GM12878 (cell line): ENCODE measurements at regions not wholly inside any gene's neighbourhood (a gene's known extent, or its start where the extent isn't known, plus 50 kb on each side); places are given as distances from the start of the nearest gene placed in this dataset.

Source experiments
- ATAC-seq: fragments of 200-7000 bp; cut with Tn5 transposase; 3 replicates; pipeline ENCODE4 v1.9.1; 2020; ENCODE audit warnings: mild to moderate bottlenecking, moderate library complexity
- BruUV-seq: library from RNA; stranded (reverse); fragments of 400-500 nt; replicated peaks from 2 replicates; lab custom pipeline; 2021; lab: Mats Ljungman, UMichigan
- CTCF ChIA-PET: fragments of 300-600 bp; sonication (Branson Sonifier 250); formaldehyde crosslinking; extraction: SDS; loops from one replicate; lab custom pipeline; 2021; ENCODE audit warnings: inconsistent platforms; lab: Yijun Ruan, JAX
- POLR2A ChIA-PET: fragments of 350-600 bp; formaldehyde crosslinking; extraction: SDS; loops from one replicate; lab custom pipeline; 2021; ENCODE audit warnings: inconsistent platforms; lab: Charles Lee
- RAD21 ChIA-PET: fragments of 300-600 bp; sonication (Branson Sonifier 250); formaldehyde crosslinking; loops from one replicate; lab custom pipeline; 2023; ENCODE audit warnings: antibody characterized with exemption; ENCODE audit not compliant: unreplicated experiment; lab: Charles Lee
- SMC1A ChIA-PET: fragments of 300-600 bp; sonication (Branson Sonifier 250); formaldehyde crosslinking; loops from one replicate; lab custom pipeline; 2023; ENCODE audit not compliant: unreplicated experiment, uncharacterized antibody; lab: Charles Lee
- DNase-seq: peaks from one replicate; pipeline ENCODE4 v3.0.0-alpha.2; 2011; ENCODE audit warnings: low read depth, low spot score
- FAIRE-seq: peaks from 3 replicates; lab custom pipeline; 2011; peaks lifted over from hg19 to GRCh38; lab: Jason Lieb, UNC
- H2AFZ ChIP-seq: 2 replicates; pipeline ENCODE4 v1.6.0; 2011; ENCODE audit warnings: low read depth, low read length, control low read depth; ENCODE audit not compliant: control insufficient read depth
- H3K27ac ChIP-seq: 2 replicates; pipeline ENCODE4 v1.5.1; 2011; ENCODE audit warnings: control low read depth; ENCODE audit not compliant: control insufficient read depth, insufficient read depth
- H3K27me3 ChIP-seq, 2 experiments: replicated peaks in 1 of 2; 2 replicates each; pipeline versions ENCODE4 v1.6.0 to v1.6.1; 2011; ENCODE audit warnings: low read length in 1 of 2; ENCODE audit not compliant: control insufficient read depth in 2 of 2, insufficient read depth in 2 of 2
- H3K36me3 ChIP-seq, 2 experiments: 2 replicates each; pipeline ENCODE4 v1.5.1; 2011; ENCODE audit warnings: low read length in 1 of 2; ENCODE audit not compliant: control insufficient read depth in 2 of 2, insufficient read depth in 2 of 2
- H3K4me1 ChIP-seq: 2 replicates; pipeline ENCODE4 v1.6.1; 2011; ENCODE audit warnings: mild to moderate bottlenecking, low read length, moderate library complexity, mixed read lengths; ENCODE audit not compliant: control insufficient read depth, insufficient read depth
- H3K4me2 ChIP-seq: 2 replicates; pipeline ENCODE4 v1.6.0; 2011; ENCODE audit warnings: control low read depth; ENCODE audit not compliant: control insufficient read depth, insufficient read depth
- H3K4me3 ChIP-seq: fragments of 200-600 bp; sonication (generic); 2 replicates; pipeline ENCODE4 v1.5.1; 2016
- H3K79me2 ChIP-seq: 2 replicates; pipeline ENCODE4 v1.6.0; 2011; ENCODE audit warnings: low read length; ENCODE audit not compliant: control insufficient read depth, insufficient read depth
- H3K9ac ChIP-seq: 2 replicates; pipeline ENCODE4 v1.8.0; 2011; ENCODE audit warnings: low read length, control low read depth, mixed read lengths; ENCODE audit not compliant: control insufficient read depth, insufficient read depth
- H3K9me3 ChIP-seq: replicated peaks from 3 replicates; pipeline ENCODE4 v1.5.1; 2011; ENCODE audit warnings: mild to moderate bottlenecking, low read length; ENCODE audit not compliant: control insufficient read depth, insufficient read depth
- H4K20me1 ChIP-seq: 2 replicates; pipeline ENCODE4 v1.6.0; 2011; ENCODE audit not compliant: control insufficient read depth, insufficient read depth
- ASH2L ChIP-seq: fragments of 300-600, 200-600 bp; sonication (generic); IDR thresholded peaks from 2 replicates; pipeline ENCODE4 v1.6.1; 2017; ENCODE audit warnings: low read depth, mild to moderate bottlenecking, borderline replicate concordance
- BRCA1 ChIP-seq: IDR thresholded peaks from 2 replicates; pipeline ENCODE4 v1.6.1; 2011; ENCODE audit warnings: low read depth, low read length, improper control_type of control experiment
- FOS ChIP-seq: IDR thresholded peaks from 3 replicates; pipeline ENCODE4 v1.6.1; 2011; ENCODE audit warnings: borderline replicate concordance; ENCODE audit not compliant: insufficient read length; ENCODE audit errors: extremely low read depth
- GATAD2B ChIP-seq: fragments of 450-650 bp; conservative IDR thresholded peaks from 2 replicates; pipeline ENCODE4 v1.6.1; 2017; ENCODE audit warnings: low read depth, mild to moderate bottlenecking, moderate library complexity
- HCFC1 ChIP-seq: fragments of 150-350 bp; IDR thresholded peaks from 2 replicates; pipeline ENCODE4 v1.6.1; 2014; ENCODE audit warnings: low read length
- HDGF ChIP-seq: fragments of 450-650 bp; IDR thresholded peaks from 2 replicates; pipeline ENCODE4 v1.6.1; 2016; ENCODE audit warnings: antibody characterized with exemption
- NFIC ChIP-seq: IDR thresholded peaks from 2 replicates; pipeline ENCODE4 v1.6.1; 2012; ENCODE audit warnings: low read depth, mild to moderate bottlenecking, inconsistent platforms, low read length, moderate library complexity
- TARDBP ChIP-seq: IDR thresholded peaks from 2 replicates; pipeline ENCODE4 v1.6.1; 2016; ENCODE audit warnings: borderline replicate concordance
- TCF12 ChIP-seq: IDR thresholded peaks from 2 replicates; pipeline ENCODE4 v1.6.1; 2011; ENCODE audit warnings: low read depth, mild to moderate bottlenecking, low read length
- WGBS: methylation state at CpG from one replicate; pipeline ENCODE4 v1.1.6; 2016; ENCODE audit warnings: low lambda C conversion rate; ENCODE audit not compliant: insufficient replicate concordance, insufficient coverage; ENCODE audit errors: missing lambda C conversion rate; 5-methylcytosine and 5-hydroxymethylcytosine counted together
- in situ Hi-C: fragments of 300-500 bp; cut with MboI; formaldehyde crosslinking; loops from 9 replicates; pipeline ENCODE4 v1.14.3; 2018; ENCODE audit warnings: mixed read lengths
- intact Hi-C: fragments of 100-400 bp; cut with micrococcal nuclease; formaldehyde crosslinking; loops from one replicate; pipeline ENCODE4 v1.14.2; 2022; ENCODE audit not compliant: unreplicated experiment
- TF ChIP-seq, protein P1 (sequence below): fragments of 450-650 bp; IDR thresholded peaks from 2 replicates; pipeline ENCODE4 v1.6.1; 2017; ENCODE audit warnings: mild to moderate bottlenecking, moderate library complexity
- TF ChIP-seq, protein P2 (sequence below): fragments of 450-650 bp; IDR thresholded peaks from 2 replicates; pipeline ENCODE4 v1.6.1; 2014; ENCODE audit warnings: mild to moderate bottlenecking
- TF ChIP-seq, protein P3 (sequence below): fragments of 450-650 bp; conservative IDR thresholded peaks from 2 replicates; pipeline ENCODE4 v1.6.1; 2017; ENCODE audit warnings: mild to moderate bottlenecking, moderate library complexity

DNA sequence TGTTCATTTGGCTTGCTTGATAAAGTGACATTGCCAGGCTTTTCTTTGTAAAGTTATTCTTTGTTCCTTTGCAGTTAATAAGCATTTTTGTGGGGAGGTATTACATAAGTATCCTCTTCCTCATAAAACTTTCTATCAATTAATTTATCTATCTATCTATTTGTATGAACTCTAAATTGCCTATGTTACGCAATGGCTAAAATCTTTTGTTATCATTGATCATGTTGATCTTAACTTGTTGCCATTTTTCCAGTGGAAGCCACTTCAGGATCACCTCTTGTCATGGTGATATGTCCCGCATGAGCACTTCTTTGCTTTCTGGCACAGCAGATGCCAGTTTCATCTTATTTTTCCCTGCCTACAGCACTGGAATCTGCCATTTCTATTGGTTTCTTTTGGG lies 436.7 kb upstream of the KIF2A start:
- CTCF ChIA-PET = no interaction called here
- 46% methylated on average over 2 of the region's 2 CpGs for WGBS
- no peak overlapping the region for H3K4me2 ChIP-seq
- no peak overlapping the region for H3K9ac ChIP-seq
- SMC1A ChIA-PET = no interaction called here
- FAIRE-seq (no peak), ATAC-seq (no peak), DNase-seq (no peak)
- no peaks in the 10 kb centered on the region for H3K27me3 ChIP-seq
- H3K27ac ChIP-seq = no peak overlapping the region
- no peak for TF ChIP-seq HCFC1
- in situ Hi-C loops (no loop called here), intact Hi-C loops (no loop called here)
- H2AFZ ChIP-seq = no peak overlapping the region
- BruUV-seq = no TSS peak
- H3K79me2 ChIP-seq = no peaks in the 10 kb centered on the region
- no peaks in the 10 kb centered on the region for H4K20me1 ChIP-seq
- no peaks in the 10 kb centered on the region for H3K36me3 ChIP-seq
- no peaks in the 10 kb centered on the region for H3K4me1 ChIP-seq
- no peak overlapping the region for H3K4me3 ChIP-seq
- RAD21 ChIA-PET = no interaction called here
- no peaks in the 10 kb centered on the region; the same call in 2 of the 3 replicates for H3K9me3 ChIP-seq
- POLR2A ChIA-PET = no interaction called here

DNA sequence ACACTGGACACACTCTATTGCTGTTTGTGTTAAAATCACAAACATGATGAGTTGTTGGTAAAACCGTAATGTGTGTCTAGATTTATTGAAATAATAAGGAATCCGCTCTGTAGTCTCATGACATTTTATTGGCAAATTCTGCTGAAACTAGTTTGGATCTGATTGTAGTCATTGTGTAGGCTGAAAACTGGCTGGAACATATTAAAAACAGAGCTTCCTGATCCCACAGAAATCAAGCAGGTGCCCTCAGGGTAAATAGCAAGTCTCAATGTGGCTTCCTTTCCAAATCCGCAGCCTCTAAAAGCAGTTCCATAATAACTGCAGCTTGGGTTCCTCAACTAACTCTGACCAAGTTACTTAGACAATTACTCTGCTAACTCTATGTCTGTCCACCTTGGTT lies 427.5 kb upstream of the KIF2A start:
- WGBS = 77% methylated on average over 3 of the region's 3 CpGs
- H3K79me2 ChIP-seq = no peaks in the 10 kb centered on the region
- H3K4me2 ChIP-seq = no peak overlapping the region
- H3K9ac ChIP-seq = no peak overlapping the region
- no TSS peak for BruUV-seq
- no peak overlapping the region for H3K4me3 ChIP-seq
- ATAC-seq = no peak
- POLR2A ChIA-PET = no interaction called here
- FAIRE-seq = no peak
- H3K27me3 ChIP-seq = no peaks in the 10 kb centered on the region
- in situ Hi-C loops (no loop called here), intact Hi-C loops (no loop called here)
- no peaks in the 10 kb centered on the region for H3K36me3 ChIP-seq
- H3K4me1 ChIP-seq = no peaks in the 10 kb centered on the region
- H3K9me3 ChIP-seq = no peaks in the 10 kb centered on the region
- RAD21 ChIA-PET = no interaction called here
- no peak for DNase-seq
- CTCF ChIA-PET = no interaction called here
- H3K27ac ChIP-seq = no peak overlapping the region
- no peak overlapping the region for H2AFZ ChIP-seq
- H4K20me1 ChIP-seq = no peaks in the 10 kb centered on the region
- SMC1A ChIA-PET = no interaction called here
- TF ChIP-seq NFIC (no peak), TARDBP (no peak), BRCA1 (no peak), GATAD2B (no peak), ASH2L (no peak), HDGF (no peak), TCF12 (no peak), FOS (no peak)
- TF ChIP-seq, protein P1, sequence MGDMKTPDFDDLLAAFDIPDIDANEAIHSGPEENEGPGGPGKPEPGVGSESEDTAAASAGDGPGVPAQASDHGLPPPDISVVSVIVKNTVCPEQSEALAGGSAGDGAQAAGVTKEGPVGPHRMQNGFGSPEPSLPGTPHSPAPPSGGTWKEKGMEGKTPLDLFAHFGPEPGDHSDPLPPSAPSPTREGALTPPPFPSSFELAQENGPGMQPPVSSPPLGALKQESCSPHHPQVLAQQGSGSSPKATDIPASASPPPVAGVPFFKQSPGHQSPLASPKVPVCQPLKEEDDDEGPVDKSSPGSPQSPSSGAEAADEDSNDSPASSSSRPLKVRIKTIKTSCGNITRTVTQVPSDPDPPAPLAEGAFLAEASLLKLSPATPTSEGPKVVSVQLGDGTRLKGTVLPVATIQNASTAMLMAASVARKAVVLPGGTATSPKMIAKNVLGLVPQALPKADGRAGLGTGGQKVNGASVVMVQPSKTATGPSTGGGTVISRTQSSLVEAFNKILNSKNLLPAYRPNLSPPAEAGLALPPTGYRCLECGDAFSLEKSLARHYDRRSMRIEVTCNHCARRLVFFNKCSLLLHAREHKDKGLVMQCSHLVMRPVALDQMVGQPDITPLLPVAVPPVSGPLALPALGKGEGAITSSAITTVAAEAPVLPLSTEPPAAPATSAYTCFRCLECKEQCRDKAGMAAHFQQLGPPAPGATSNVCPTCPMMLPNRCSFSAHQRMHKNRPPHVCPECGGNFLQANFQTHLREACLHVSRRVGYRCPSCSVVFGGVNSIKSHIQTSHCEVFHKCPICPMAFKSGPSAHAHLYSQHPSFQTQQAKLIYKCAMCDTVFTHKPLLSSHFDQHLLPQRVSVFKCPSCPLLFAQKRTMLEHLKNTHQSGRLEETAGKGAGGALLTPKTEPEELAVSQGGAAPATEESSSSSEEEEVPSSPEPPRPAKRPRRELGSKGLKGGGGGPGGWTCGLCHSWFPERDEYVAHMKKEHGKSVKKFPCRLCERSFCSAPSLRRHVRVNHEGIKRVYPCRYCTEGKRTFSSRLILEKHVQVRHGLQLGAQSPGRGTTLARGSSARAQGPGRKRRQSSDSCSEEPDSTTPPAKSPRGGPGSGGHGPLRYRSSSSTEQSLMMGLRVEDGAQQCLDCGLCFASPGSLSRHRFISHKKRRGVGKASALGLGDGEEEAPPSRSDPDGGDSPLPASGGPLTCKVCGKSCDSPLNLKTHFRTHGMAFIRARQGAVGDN = no peak
- TF ChIP-seq, protein P2, sequence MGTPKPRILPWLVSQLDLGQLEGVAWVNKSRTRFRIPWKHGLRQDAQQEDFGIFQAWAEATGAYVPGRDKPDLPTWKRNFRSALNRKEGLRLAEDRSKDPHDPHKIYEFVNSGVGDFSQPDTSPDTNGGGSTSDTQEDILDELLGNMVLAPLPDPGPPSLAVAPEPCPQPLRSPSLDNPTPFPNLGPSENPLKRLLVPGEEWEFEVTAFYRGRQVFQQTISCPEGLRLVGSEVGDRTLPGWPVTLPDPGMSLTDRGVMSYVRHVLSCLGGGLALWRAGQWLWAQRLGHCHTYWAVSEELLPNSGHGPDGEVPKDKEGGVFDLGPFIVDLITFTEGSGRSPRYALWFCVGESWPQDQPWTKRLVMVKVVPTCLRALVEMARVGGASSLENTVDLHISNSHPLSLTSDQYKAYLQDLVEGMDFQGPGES = no peak
- TF ChIP-seq, protein P3, sequence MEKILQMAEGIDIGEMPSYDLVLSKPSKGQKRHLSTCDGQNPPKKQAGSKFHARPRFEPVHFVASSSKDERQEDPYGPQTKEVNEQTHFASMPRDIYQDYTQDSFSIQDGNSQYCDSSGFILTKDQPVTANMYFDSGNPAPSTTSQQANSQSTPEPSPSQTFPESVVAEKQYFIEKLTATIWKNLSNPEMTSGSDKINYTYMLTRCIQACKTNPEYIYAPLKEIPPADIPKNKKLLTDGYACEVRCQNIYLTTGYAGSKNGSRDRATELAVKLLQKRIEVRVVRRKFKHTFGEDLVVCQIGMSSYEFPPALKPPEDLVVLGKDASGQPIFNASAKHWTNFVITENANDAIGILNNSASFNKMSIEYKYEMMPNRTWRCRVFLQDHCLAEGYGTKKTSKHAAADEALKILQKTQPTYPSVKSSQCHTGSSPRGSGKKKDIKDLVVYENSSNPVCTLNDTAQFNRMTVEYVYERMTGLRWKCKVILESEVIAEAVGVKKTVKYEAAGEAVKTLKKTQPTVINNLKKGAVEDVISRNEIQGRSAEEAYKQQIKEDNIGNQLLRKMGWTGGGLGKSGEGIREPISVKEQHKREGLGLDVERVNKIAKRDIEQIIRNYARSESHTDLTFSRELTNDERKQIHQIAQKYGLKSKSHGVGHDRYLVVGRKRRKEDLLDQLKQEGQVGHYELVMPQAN = no peak
